ENCODE measurements at regions not wholly inside any gene's neighbourhood (a gene's known extent, or its start where the extent isn't known, plus 50 kb on each side); places are given as distances from the start of the nearest gene placed in this dataset.

GRCh38 chr7:114364151-114364550, 50.5 kb upstream of the FOXP2 start:
- Histone ChIP-seq H3K36me3 (ENCODE audit: control insufficient read depth in 2 of 3, insufficient read depth in 3 of 3, low read length in 3 of 3) (no peaks in the 10 kb centered on the region), H3K4me3 (ENCODE audit: low read length) (no peak overlapping the region), H3K9me3 (ENCODE audit: control insufficient read depth in 2 of 3, low read length in 3 of 3) (no peaks in the 10 kb centered on the region), H3K27me3 (ENCODE audit: control insufficient read depth in 2 of 2, insufficient read depth in 2 of 2, low read length in 2 of 2) (no peaks in the 10 kb centered on the region), H3K27ac (ENCODE audit: low read depth, low read length) (no peak overlapping the region), H3K4me1 (ENCODE audit: control insufficient read depth in 2 of 2, insufficient read depth in 2 of 2, low read length in 2 of 2) (no peaks in the 10 kb centered on the region)
- Mint-ChIP-seq H3K36me3 (no peaks in the 10 kb centered on the region), H3K4me3 (no peak overlapping the region), H3K27me3 (no peaks in the 10 kb centered on the region), H3K9me3 (peaks cover 0 to 4% (median 0%) of the 10 kb centered on the region in 11 donors), H3K4me1 (no peaks in the 10 kb centered on the region), H3K27ac (no peak overlapping the region)
- no peak for DNase-seq
- no peak for ATAC-seq
- POLR2A ChIA-PET = no interaction called here
- CTCF ChIA-PET = no interaction called here
- intact Hi-C loops (cut with micrococcal nuclease) = no loop called here

- H3K27ac ChIP-seq (ENCODE audit: low read depth, low read length) = no peak overlapping the region
These were observed 51.3 kb upstream of the FOXP2 start for GRCh38 chr7:114363292-114363691.

DNA sequence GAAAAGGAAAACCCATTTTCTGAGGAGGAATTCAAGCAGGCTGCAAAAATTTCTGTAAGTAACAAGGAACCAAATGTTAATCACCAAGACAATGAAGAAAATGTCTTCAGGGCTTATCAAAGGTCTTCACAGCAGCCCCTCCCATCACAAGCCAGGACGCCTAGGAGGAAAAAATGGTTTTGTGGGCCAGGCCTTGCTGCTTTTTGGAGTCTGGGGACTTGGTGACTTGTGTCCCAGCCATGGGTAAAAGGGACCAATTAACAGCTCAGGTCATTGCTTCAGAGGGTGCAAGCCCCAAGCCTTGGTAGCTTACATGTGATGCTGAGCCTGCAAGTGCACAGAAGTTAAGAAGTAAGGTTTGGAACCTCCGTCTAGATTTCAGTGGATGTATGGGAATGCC, 55.7 kb upstream of the FOXP2 start:
- Histone ChIP-seq H3K27me3 (ENCODE audit: control insufficient read depth in 2 of 2, insufficient read depth in 2 of 2, low read length in 2 of 2) (no peaks in the 10 kb centered on the region), H3K4me1 (ENCODE audit: control insufficient read depth in 2 of 2, insufficient read depth in 2 of 2, low read length in 2 of 2) (no peaks in the 10 kb centered on the region), H3K4me3 (ENCODE audit: low read length) (no peak overlapping the region), H3K36me3 (ENCODE audit: control insufficient read depth in 2 of 3, insufficient read depth in 3 of 3, low read length in 3 of 3) (no peaks in the 10 kb centered on the region), H3K27ac (ENCODE audit: low read depth, low read length) (no peak overlapping the region), H3K9me3 (ENCODE audit: control insufficient read depth in 2 of 3, low read length in 3 of 3) (no peaks in the 10 kb centered on the region)
- DNase-seq = no peak
- Mint-ChIP-seq H3K27ac (no peak overlapping the region), H3K4me3 (no peak overlapping the region), H3K4me1 (no peaks in the 10 kb centered on the region), H3K36me3 (no peaks in the 10 kb centered on the region), H3K9me3 (peaks cover 0 to 5% (median 0%) of the 10 kb centered on the region in 11 donors), H3K27me3 (no peaks in the 10 kb centered on the region)
- no peak for ATAC-seq
- CTCF ChIA-PET = no interaction called here
- intact Hi-C loops (cut with micrococcal nuclease) = no loop called here
- POLR2A ChIA-PET = no interaction called here

More at GRCh38 chr7:114363292-114363691, 51.3 kb upstream of the FOXP2 start:
- Histone ChIP-seq H3K4me1 (ENCODE audit: control insufficient read depth in 2 of 2, insufficient read depth in 2 of 2, low read length in 2 of 2) (no peaks in the 10 kb centered on the region), H3K27me3 (ENCODE audit: control insufficient read depth in 2 of 2, insufficient read depth in 2 of 2, low read length in 2 of 2) (no peaks in the 10 kb centered on the region), H3K36me3 (ENCODE audit: control insufficient read depth in 2 of 3, insufficient read depth in 3 of 3, low read length in 3 of 3) (no peaks in the 10 kb centered on the region), H3K4me3 (ENCODE audit: low read length) (no peak overlapping the region), H3K9me3 (ENCODE audit: control insufficient read depth in 2 of 3, low read length in 3 of 3) (no peaks in the 10 kb centered on the region)
- intact Hi-C loops (cut with micrococcal nuclease) = no loop called here
- ATAC-seq = no peak
- DNase-seq = no peak
- Mint-ChIP-seq H3K9me3 (peaks cover 0 to 4% (median 0%) of the 10 kb centered on the region in 11 donors), H3K4me1 (no peaks in the 10 kb centered on the region), H3K4me3 (no peak overlapping the region), H3K27ac (no peak overlapping the region), H3K27me3 (no peaks in the 10 kb centered on the region), H3K36me3 (no peaks in the 10 kb centered on the region)
- ChIA-PET POLR2A (no interaction called here), CTCF (no interaction called here)

- DNase-seq = no peak
- H3K4me1 Mint-ChIP-seq = no peaks in the 10 kb centered on the region
- Histone ChIP-seq H3K4me3 (ENCODE audit: low read length) (no peak overlapping the region), H3K27me3 (ENCODE audit: control insufficient read depth in 2 of 2, insufficient read depth in 2 of 2, low read length in 2 of 2) (peaks cover 0 to 3% of the 10 kb centered on the region in 2 donors), H3K27ac (ENCODE audit: low read depth, low read length) (no peak overlapping the region), H3K9me3 (ENCODE audit: control insufficient read depth in 2 of 3, low read length in 3 of 3) (no peaks in the 10 kb centered on the region), H3K36me3 (ENCODE audit: control insufficient read depth in 2 of 3, insufficient read depth in 3 of 3, low read length in 3 of 3) (no peaks in the 10 kb centered on the region), H3K4me1 (ENCODE audit: control insufficient read depth in 2 of 2, insufficient read depth in 2 of 2, low read length in 2 of 2) (no peaks in the 10 kb centered on the region)
- intact Hi-C loops (cut with micrococcal nuclease) = no loop called here
- H3K9me3 Mint-ChIP-seq = peaks cover 0 to 5% (median 0%) of the 10 kb centered on the region in 11 donors
- H3K27me3 Mint-ChIP-seq = no peaks in the 10 kb centered on the region
- H3K4me3 Mint-ChIP-seq = no peak overlapping the region
- ChIA-PET CTCF (no interaction called here), POLR2A (no interaction called here)
- no peaks in the 10 kb centered on the region for H3K36me3 Mint-ChIP-seq
- no peak for ATAC-seq
- H3K27ac Mint-ChIP-seq = no peak overlapping the region
These were observed 58.5 kb upstream of the FOXP2 start for GRCh38 chr7:114356133-114356532.

GRCh38 chr7:114354306-114354705, 60.3 kb upstream of the FOXP2 start:
- Mint-ChIP-seq H3K27me3 (no peaks in the 10 kb centered on the region), H3K9me3 (peaks cover 0 to 3% (median 0%) of the 10 kb centered on the region in 11 donors), H3K4me3 (no peak overlapping the region), H3K4me1 (no peaks in the 10 kb centered on the region), H3K36me3 (no peaks in the 10 kb centered on the region), H3K27ac (no peak overlapping the region)
- no peak overlapping the region for H3K4me3 ChIP-seq (ENCODE audit: low read length)
- POLR2A ChIA-PET = no interaction called here
- no peaks in the 10 kb centered on the region for H3K9me3 ChIP-seq (ENCODE audit: control insufficient read depth in 2 of 3, low read length in 3 of 3)
- CTCF ChIA-PET = no interaction called here
- intact Hi-C loops (cut with micrococcal nuclease) = no loop called here
- DNase-seq = no peak
- peaks cover 0 to 3% of the 10 kb centered on the region in 2 donors for H3K27me3 ChIP-seq (ENCODE audit: control insufficient read depth in 2 of 2, insufficient read depth in 2 of 2, low read length in 2 of 2)
- H3K36me3 ChIP-seq (ENCODE audit: control insufficient read depth in 2 of 3, insufficient read depth in 3 of 3, low read length in 3 of 3) = no peaks in the 10 kb centered on the region
- no peak for ATAC-seq
- H3K4me1 ChIP-seq (ENCODE audit: control insufficient read depth in 2 of 2, insufficient read depth in 2 of 2, low read length in 2 of 2) = no peaks in the 10 kb centered on the region
- H3K27ac ChIP-seq (ENCODE audit: low read depth, low read length) = no peak overlapping the region

DNA sequence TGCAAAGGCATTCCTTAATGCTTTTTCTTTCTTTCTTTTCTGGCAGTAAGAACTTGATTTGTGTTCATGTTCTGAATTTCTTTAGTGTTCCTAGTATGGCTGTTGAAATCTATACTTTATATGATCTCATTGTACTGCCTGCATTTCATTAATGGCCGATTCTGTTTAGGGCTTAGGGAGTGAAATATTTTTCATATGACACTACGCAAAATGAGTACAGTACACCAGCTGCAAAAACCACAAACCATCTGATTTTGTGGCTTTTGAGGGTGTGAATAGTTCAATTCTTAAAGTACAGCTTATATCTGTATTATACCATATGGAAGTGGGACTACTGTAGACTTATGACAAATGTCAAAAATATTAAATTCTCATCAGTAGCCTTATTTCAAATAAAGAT, 69.1 kb upstream of the FOXP2 start:
- DNase-seq = no peak
- H3K27ac Mint-ChIP-seq = no peak overlapping the region
- Histone ChIP-seq H3K9me3 (ENCODE audit: control insufficient read depth in 2 of 3, low read length in 3 of 3) (no peaks in the 10 kb centered on the region), H3K4me3 (ENCODE audit: low read length) (no peak overlapping the region), H3K27ac (ENCODE audit: low read depth, low read length) (no peak overlapping the region), H3K4me1 (ENCODE audit: control insufficient read depth in 2 of 2, insufficient read depth in 2 of 2, low read length in 2 of 2) (no peaks in the 10 kb centered on the region), H3K27me3 (ENCODE audit: control insufficient read depth in 2 of 2, insufficient read depth in 2 of 2, low read length in 2 of 2) (no peaks in the 10 kb centered on the region), H3K36me3 (ENCODE audit: control insufficient read depth in 2 of 3, insufficient read depth in 3 of 3, low read length in 3 of 3) (no peaks in the 10 kb centered on the region)
- no peaks in the 10 kb centered on the region for H3K4me1 Mint-ChIP-seq
- H3K4me3 Mint-ChIP-seq = no peak overlapping the region
- intact Hi-C loops (cut with micrococcal nuclease) = no loop called here
- H3K27me3 Mint-ChIP-seq = no peaks in the 10 kb centered on the region
- no peak for ATAC-seq
- ChIA-PET CTCF (no interaction called here), POLR2A (no interaction called here)
- peaks cover 0 to 6% (median 0%) of the 10 kb centered on the region in 11 donors for H3K9me3 Mint-ChIP-seq
- no peaks in the 10 kb centered on the region for H3K36me3 Mint-ChIP-seq

DNA sequence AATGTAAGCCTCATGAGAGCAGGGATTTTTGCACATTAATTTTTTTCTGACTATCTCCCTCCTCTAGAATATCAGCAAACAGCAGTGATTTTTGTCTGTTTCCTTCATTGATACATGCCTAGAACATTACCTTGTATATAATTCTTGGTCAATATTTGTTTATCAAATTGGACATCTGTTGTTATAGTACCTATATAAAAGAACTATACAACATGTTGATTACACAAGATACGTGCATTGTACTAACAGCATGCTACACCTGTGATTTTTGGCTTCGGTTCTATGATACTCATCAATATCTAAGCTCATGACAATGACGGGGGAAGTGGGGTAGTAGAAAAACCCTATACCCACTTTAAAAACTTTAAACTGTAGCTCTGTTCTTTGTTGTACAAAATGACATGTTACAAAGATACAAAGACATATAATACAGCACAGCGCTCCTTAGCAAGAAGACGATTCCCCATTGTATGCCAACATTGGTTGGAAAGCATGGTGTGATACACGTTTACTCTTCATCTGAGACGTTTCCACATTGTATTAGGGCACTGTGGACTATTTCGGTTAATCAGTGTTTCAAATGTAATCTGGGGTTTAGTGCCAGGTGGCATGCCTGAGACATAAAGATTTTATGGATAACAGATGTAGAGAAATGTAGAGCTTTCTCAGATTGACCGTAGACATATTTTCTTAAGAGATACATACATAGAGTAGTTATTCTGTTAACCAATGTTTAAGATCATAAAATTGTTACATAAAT, 70.5 kb upstream of the FOXP2 start:
- no peaks in the 10 kb centered on the region for H3K36me3 Mint-ChIP-seq
- H3K4me1 Mint-ChIP-seq = no peaks in the 10 kb centered on the region
- Histone ChIP-seq H3K36me3 (ENCODE audit: control insufficient read depth in 2 of 3, insufficient read depth in 3 of 3, low read length in 3 of 3) (no peaks in the 10 kb centered on the region), H3K27ac (ENCODE audit: low read depth, low read length) (no peak overlapping the region), H3K27me3 (ENCODE audit: control insufficient read depth in 2 of 2, insufficient read depth in 2 of 2, low read length in 2 of 2) (no peaks in the 10 kb centered on the region), H3K4me1 (ENCODE audit: control insufficient read depth in 2 of 2, insufficient read depth in 2 of 2, low read length in 2 of 2) (no peaks in the 10 kb centered on the region), H3K4me3 (ENCODE audit: low read length) (no peak overlapping the region), H3K9me3 (ENCODE audit: control insufficient read depth in 2 of 3, low read length in 3 of 3) (no peaks in the 10 kb centered on the region)
- POLR2A ChIA-PET = interaction anchor here (0.6 kb wide), 1 partner anchor 9 kb away, joined by 3 read pairs; no protein-coding TSS in a partner anchor
- no peak overlapping the region for H3K4me3 Mint-ChIP-seq
- no peak overlapping the region for H3K27ac Mint-ChIP-seq
- no peak for ATAC-seq
- DNase-seq = no peak
- CTCF ChIA-PET = no interaction called here
- H3K27me3 Mint-ChIP-seq = no peaks in the 10 kb centered on the region
- intact Hi-C loops (cut with micrococcal nuclease) = no loop called here
- H3K9me3 Mint-ChIP-seq = peaks cover 0 to 6% (median 0%) of the 10 kb centered on the region in 11 donors
